Loucy (cell line): ENCODE measurements at regions not wholly inside any gene's neighbourhood (a gene's known extent, or its start where the extent isn't known, plus 50 kb on each side); places are given as distances from the start of the nearest gene placed in this dataset.

Source experiments
- H2AFZ ChIP-seq: fragments of 200-600 bp; sonication (generic); 2 replicates; pipeline ENCODE4 v1.6.0; 2016; ENCODE audit warnings: antibody characterized with exemption, mild to moderate bottlenecking, low read length, moderate library complexity
- H3F3A ChIP-seq: fragments of 200-600 bp; 2 replicates; pipeline ENCODE4 v1.6.0; 2016; ENCODE audit warnings: antibody characterized with exemption, low read depth, mild to moderate bottlenecking
- H3K27me3 ChIP-seq: fragments of 200-600 bp; sonication (generic); 2 replicates; pipeline ENCODE4 v1.6.1; 2014; ENCODE audit warnings: low read length, mild to moderate bottlenecking; ENCODE audit not compliant: insufficient read depth, poor library complexity, severe bottlenecking
- H3K36me3 ChIP-seq: fragments of 200-600 bp; sonication (generic); 2 replicates; pipeline ENCODE4 v1.6.1; 2016; ENCODE audit warnings: low read length; ENCODE audit not compliant: insufficient read depth
- H3K4me1 ChIP-seq: fragments of 200-600 bp; sonication (generic); 2 replicates; pipeline ENCODE4 v1.5.1; 2014; ENCODE audit warnings: low read length, mild to moderate bottlenecking; ENCODE audit not compliant: insufficient read depth, poor library complexity, severe bottlenecking
- H3K4me2 ChIP-seq: fragments of 200-600 bp; sonication (generic); 2 replicates; pipeline ENCODE4 v1.6.0; 2014; ENCODE audit warnings: antibody characterized with exemption, low read length, low read depth, mild to moderate bottlenecking; ENCODE audit not compliant: poor library complexity, severe bottlenecking
- H3K4me3 ChIP-seq: fragments of 200-600 bp; sonication (generic); 2 replicates; pipeline ENCODE4 v1.5.1; 2014; ENCODE audit warnings: low read length, mild to moderate bottlenecking, mixed read lengths; ENCODE audit not compliant: poor library complexity, severe bottlenecking
- H3K79me2 ChIP-seq: fragments of 200-600 bp; sonication (generic); 2 replicates; pipeline ENCODE4 v1.6.1; 2014; ENCODE audit warnings: low read length; ENCODE audit not compliant: insufficient read depth
- H3K9ac ChIP-seq: fragments of 200-600 bp; sonication (generic); 2 replicates; pipeline ENCODE4 v1.6.0; 2014; ENCODE audit warnings: mild to moderate bottlenecking, low read depth, low read length, moderate library complexity; ENCODE audit not compliant: poor library complexity, severe bottlenecking
- H3K9me2 ChIP-seq: fragments of 200-600 bp; sonication (generic); replicated peaks from 2 replicates; pipeline ENCODE4 v1.6.1; 2016; ENCODE audit warnings: low read depth, low read length, mixed read lengths
- H3K9me3 ChIP-seq: fragments of 200-600 bp; sonication (generic); 2 replicates; pipeline ENCODE4 v1.6.1; 2014; ENCODE audit warnings: mild to moderate bottlenecking, antibody characterized with exemption, low read length, low read depth; ENCODE audit not compliant: insufficient read depth
- H4K20me1 ChIP-seq: fragments of 200-600 bp; sonication (generic); 2 replicates; pipeline ENCODE4 v1.6.0; 2014; ENCODE audit warnings: antibody characterized with exemption, low read length, mild to moderate bottlenecking; ENCODE audit not compliant: insufficient read depth, poor library complexity, severe bottlenecking
- CTCF ChIP-seq: fragments of 200-600 bp; sonication (generic); conservative IDR thresholded peaks from 2 replicates; pipeline ENCODE4 v1.5.1; 2014; ENCODE audit warnings: mild to moderate bottlenecking, antibody characterized with exemption, low read length
- EZH2phosphoT487 ChIP-seq: fragments of 200-600 bp; IDR thresholded peaks from 2 replicates; pipeline ENCODE4 v1.6.1; 2018; ENCODE audit warnings: antibody characterized with exemption, mild to moderate bottlenecking, moderate library complexity, borderline replicate concordance

GRCh38 chr6:67244037-67244436, 1391.0 kb upstream of the ADGRB3 start:
- no peak overlapping the region for H2AFZ ChIP-seq
- no peaks in the 10 kb centered on the region for H3K36me3 ChIP-seq
- no peaks in the 10 kb centered on the region for H3K9me3 ChIP-seq
- no peaks in the 10 kb centered on the region for H3K27me3 ChIP-seq
- H3K9me2 ChIP-seq, result no peaks in the 10 kb centered on the region
- TF ChIP-seq EZH2phosphoT487, result no peak
- no peak for TF ChIP-seq CTCF
- no peaks in the 10 kb centered on the region for H3K79me2 ChIP-seq
- no peak overlapping the region for H3K4me3 ChIP-seq
- no peaks in the 10 kb centered on the region for H3F3A ChIP-seq
- no peaks in the 10 kb centered on the region for H4K20me1 ChIP-seq
- no peak overlapping the region for H3K4me2 ChIP-seq
- H3K4me1 ChIP-seq, result no peaks in the 10 kb centered on the region
- no peak overlapping the region for H3K9ac ChIP-seq

- Histone ChIP-seq H3K79me2 (no peaks in the 10 kb centered on the region), H3K27me3 (no peaks in the 10 kb centered on the region), H3K9ac (no peak overlapping the region), H3K4me1 (no peaks in the 10 kb centered on the region), H2AFZ (no peak overlapping the region), H4K20me1 (no peaks in the 10 kb centered on the region), H3K36me3 (no peaks in the 10 kb centered on the region), H3K9me3 (no peaks in the 10 kb centered on the region), H3F3A (no peaks in the 10 kb centered on the region), H3K9me2 (no peaks in the 10 kb centered on the region), H3K4me2 (no peak overlapping the region), H3K4me3 (no peak overlapping the region)
- TF ChIP-seq EZH2phosphoT487 (no peak), CTCF (no peak)
Observed at GRCh38 chr6:67237277-67237676, 1397.8 kb upstream of the ADGRB3 start.

- Histone ChIP-seq H3K4me1 (no peaks in the 10 kb centered on the region), H3K4me2 (no peak overlapping the region), H3K79me2 (no peaks in the 10 kb centered on the region), H3F3A (no peaks in the 10 kb centered on the region), H3K9me2 (no peaks in the 10 kb centered on the region), H3K9me3 (no peaks in the 10 kb centered on the region), H3K27me3 (no peaks in the 10 kb centered on the region), H4K20me1 (no peaks in the 10 kb centered on the region), H3K36me3 (no peaks in the 10 kb centered on the region), H2AFZ (no peak overlapping the region), H3K4me3 (no peak overlapping the region), H3K9ac (no peak overlapping the region)
- TF ChIP-seq EZH2phosphoT487 (no peak), CTCF (no peak)
Observed at GRCh38 chr6:67231092-67231491, 1404.0 kb upstream of the ADGRB3 start.
